GM19023 (cell line): ENCODE measurements at regions not wholly inside any gene's neighbourhood (a gene's known extent, or its start where the extent isn't known, plus 50 kb on each side); places are given as distances from the start of the nearest gene placed in this dataset.

Experiments
- ATAC-seq: cut with Tn5 transposase; IDR thresholded peaks from one replicate; pipeline ENCODE4 v1.9.1; 2021; ENCODE audit warnings: mild to moderate bottlenecking, moderate library complexity; ENCODE audit not compliant: unreplicated experiment

DNA sequence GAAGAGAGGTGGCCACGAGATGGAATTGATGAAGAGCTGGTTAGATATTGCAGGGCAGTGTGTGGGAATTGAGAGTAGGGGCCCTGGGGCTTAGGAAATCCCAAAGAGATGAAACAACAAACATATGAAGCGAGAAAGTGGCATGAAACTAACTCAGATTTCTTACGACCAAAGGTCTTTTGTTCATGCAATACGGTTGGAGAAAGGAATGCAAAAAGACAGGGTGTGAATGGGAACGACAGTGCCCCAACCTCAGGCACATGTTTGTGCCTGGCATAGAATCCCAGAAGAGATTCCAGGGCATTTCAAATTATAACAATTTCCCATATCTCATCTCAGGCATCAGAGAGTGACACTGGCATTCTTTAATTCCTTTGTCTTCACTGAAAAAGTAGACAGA lies 199.2 kb downstream of the ACTL7B start:
- no peak for ATAC-seq

DNA sequence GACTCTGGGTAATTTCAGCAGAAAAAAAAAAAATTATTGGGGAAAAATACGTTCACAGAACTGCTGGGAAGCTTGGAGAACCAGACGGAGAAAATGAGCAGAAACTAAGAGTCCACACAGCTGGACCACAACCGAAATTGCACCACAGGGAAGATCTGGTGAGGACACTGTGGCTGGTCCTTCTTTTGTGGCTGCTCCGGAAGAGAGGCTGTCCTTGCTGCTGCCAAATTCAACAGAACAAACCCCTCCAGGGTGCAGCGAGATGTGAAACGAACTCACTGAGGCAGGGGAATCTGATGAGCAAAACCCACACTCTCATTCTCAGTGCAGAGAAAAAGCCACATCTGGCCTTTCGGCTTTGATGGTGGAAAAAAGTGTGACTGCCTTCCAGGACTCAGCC lies 200.0 kb downstream of the ACTL7B start:
- no peak for ATAC-seq

DNA sequence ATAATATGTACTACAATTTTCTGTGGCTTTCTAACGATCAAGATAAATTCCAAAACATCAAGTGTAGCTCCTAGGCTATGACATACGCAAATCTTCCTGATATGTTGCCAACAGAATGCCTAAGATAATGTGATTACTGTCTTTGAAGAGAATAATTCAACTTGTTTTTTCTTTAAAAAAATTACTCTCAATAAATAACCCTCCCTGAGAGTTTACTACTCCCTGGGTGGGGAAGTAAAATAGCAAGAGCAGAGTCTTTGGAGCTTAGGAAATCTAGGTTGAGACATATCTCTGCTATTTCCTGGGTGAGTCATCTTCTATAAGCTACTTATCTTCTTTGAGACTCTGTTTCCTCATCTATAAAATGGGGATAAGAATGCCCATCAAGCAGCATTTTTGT lies 201.2 kb downstream of the ACTL7B start:
- ATAC-seq = no peak

DNA sequence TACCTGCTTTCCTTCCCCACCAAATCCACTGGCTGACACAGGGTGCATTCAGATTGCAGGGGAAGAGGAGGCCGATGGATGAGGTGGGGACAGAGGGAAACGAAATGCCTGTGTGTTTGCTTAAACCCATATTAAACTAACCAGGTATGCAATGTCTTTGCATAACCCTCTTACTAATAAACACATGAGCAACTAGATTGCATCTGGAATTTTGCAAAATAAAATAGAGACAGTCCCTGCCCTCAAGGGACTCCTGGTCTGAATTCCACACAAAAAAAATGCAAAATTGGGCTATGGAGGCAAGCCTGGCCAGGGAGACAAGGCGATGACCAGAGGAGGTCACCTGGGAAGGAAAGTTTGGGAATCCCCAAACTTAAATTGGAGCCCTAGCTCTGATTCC lies 202.9 kb downstream of the ACTL7B start:
- no peak for ATAC-seq

DNA sequence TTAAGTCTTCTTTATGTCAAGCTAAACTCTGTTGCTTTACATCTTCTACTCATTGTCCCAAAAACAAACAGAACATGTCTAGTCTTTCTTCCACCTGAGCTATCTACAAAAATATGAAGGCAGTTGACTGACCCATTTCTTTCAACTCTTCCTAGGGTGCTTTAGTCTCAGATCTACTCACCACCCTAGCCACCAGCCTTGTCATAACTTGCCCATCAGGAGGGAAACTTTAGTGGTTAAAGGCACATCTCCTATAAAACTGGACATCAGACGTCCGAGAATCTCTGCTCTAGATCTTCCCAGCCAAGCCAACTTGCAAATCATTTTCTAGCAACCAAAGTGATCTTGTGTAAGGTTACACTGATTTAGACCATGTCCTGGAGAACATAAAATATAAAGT lies 205.0 kb downstream of the ACTL7B start:
- ATAC-seq = no peak

DNA sequence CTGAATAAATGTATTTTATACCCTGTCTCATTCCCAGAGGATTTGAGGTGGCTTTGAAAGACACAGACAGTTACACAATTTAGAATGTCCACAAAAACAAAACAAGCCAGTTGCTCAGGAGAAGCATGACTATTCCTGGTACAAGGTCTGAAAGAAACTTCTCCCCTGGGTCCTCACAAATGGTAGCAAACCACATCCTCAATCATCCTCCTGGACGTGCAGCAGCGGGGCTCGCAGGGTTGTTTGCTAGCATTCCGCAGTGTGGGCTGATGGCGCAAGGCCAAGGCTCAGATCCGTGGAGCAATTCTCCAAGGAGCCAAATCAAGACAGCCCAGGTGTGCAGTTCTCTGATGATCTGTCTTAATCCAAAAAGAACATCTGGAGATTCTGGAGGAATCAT lies 210.3 kb downstream of the ACTL7B start:
- ATAC-seq = no peak

DNA sequence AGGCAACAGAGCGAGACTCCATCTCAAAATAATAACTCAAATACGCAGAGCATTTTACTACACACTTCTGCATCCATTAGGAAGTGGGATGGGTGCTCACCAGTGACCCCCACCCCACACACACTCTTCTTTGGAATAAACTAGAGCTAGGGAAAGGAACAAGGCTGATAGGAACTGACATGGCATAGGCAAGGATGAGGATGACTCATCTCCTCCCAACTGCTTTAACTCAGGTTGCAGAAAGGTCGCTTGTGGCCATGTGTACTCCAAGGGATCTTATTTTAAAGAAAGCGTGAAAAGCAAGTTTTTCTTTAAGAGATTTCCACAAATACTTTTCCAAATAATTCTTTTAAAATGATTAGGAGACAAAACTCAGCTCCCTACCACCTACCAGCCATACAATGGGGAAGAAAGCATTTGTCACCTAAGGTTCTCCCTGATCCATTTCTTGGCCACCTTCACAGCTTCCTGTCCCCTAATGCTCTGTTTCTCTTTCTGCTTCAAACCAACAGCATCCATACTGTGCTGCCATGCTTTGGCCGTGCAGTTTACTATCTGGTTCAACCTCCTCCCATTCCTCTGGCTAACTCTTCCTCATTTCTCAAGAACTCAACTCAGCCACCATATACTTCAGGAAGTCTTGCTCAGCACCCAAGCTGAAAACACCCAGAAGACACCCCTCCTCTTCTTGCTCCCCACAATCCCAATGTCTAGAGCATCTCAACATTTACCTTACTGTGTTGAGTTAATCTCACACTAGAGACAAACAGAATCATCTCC lies 211.9 kb downstream of the ACTL7B start:
- no peak for ATAC-seq

DNA sequence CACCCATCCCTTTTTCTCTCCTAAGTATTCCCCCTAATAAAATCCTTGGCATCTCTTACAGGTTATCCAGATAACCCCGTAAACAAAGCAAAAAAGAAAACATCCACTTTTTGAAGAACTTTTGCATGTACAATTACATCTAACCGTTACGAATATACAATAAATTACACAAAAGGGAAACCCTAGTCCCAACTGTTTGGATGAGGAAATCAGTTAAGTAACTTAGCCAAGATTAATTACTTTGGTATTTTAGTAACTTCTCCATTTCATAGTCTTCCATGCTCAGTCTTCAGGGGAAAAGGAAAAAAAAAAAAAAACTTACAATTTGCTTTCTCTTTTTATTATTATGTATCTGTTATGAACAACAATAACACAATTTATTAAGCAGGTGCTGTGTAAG lies 212.9 kb downstream of the ACTL7B start:
- ATAC-seq = no peak

DNA sequence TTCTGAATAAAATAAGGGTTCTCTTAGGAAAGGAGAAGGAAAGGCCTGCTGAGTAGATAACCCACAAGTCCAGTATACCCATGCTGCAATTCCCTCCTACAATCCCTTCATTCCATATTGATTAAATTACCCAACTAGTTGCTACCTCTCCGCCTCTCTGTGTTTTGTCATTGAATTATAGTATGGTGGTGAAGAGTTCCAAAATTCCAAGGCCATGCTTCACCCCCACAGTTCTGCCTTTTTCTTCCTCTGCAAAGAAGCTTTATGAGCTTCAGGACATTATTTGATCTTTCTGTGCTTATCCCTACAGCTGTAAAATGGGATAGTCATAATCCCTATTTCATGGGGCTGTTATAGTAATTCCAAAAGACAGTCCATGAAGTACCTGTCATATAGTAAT lies 215.6 kb downstream of the ACTL7B start:
- no peak for ATAC-seq

DNA sequence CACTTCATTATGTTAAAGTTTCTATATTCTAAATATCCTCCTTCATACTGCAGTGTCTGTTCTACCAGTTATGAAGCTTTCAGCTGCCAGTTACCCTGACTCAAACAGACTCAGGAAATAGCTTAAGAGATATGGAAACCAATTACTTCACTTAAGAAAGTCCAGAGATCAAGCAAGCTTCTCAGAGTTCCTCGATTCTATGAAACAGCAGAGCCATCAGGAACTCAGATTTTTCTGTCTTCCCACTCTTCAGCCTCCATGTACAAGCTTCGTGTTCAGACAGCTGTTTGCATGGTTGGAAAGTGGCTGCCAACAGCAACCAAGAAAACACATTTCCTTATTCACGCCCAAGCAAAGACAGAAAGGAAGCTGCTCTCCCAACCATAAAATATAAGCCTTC lies 216.1 kb downstream of the ACTL7B start:
- no peak for ATAC-seq

DNA sequence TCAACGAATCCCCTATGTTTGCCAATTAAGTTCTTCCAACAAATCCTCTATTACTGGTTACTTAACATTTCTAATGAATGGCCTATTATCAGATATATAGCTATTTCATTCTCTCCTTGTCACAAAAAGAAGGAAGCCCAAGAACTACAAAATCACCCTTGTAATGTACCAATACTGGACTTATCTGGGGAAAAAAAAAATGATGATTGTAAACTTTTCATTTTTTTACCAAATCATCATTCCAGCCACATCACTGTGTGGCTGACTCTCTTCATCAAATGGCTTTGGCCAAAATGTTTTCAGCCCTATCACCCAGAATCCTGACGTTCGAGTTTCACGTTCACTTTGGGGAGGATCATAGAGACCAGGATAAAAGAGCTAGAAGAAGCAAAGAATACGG lies 216.7 kb downstream of the ACTL7B start:
- no peak for ATAC-seq

DNA sequence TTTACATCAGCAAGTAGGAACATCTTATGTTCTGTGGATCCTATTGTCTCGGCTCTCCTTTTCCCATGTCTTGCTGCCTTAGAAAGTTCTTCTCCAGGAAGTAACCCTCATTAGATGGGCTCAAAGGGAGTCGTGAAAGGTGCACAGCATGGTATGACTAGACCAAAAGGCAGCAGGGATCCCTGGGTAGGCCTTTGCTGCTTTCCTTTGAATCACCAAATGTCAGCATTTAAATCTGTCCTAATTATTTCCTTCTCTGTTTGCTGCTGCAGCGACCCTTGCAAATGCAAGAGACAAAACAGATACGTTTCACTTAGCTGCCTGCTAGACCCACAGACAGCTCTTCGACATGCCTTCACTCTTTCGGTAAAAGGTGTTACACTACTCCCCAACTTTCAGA lies 218.4 kb downstream of the ACTL7B start:
- ATAC-seq = no peak

DNA sequence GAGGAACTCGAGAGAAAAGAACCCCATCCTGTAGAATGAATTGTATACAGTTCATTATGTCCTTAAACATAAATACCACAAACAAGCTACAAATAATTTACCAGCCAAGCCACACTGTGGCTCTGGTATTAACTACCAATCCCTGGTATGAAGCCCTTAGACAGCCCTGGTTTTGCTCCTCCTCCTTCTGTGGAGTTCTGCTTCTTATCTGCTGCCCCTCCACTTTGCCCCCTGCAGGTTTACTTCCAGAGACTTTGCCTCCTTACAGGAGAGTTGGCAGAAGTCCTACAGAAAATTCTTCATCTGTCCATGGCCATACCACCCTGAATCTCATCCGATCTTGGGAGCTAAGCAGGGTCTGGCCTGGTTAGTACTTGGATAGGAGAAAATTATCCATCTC lies 219.8 kb downstream of the ACTL7B start:
- no peak for ATAC-seq

DNA sequence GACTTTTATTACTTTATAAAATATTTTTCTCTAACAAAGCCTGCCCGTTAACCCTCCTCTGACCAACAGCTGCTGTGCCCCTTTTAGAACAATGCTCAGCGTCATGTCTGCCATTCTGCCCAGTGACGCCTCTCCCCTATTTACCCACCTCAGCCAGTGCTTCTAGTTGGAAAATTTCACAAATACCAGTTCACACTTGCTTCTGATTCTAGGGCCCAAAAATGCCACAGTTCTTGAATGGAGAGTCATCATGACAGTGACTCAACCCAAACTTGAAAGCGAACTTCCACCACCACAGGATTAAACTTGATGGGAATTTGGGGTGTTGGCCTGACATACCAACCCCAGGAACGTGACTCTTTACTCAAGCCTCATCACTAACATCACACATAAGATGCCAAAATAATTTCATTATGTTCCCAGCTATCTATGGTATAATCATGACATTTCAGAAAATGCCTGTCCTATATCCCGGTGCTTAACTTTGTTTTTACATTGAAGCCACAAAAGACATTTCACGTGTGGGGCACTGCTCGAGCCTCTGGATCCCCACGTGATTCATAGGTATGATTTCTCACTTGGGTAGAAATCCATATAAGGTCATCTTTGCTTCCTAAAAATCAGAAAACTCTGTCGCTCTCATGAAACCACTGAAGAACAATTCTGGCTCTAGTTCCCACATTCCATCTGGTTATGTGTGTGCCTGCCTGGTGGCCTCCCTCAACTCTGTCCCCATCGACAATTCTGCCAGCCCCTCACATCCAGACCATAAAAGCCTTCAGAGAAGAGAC lies 220.9 kb downstream of the ACTL7B start:
- ATAC-seq = no peak

DNA sequence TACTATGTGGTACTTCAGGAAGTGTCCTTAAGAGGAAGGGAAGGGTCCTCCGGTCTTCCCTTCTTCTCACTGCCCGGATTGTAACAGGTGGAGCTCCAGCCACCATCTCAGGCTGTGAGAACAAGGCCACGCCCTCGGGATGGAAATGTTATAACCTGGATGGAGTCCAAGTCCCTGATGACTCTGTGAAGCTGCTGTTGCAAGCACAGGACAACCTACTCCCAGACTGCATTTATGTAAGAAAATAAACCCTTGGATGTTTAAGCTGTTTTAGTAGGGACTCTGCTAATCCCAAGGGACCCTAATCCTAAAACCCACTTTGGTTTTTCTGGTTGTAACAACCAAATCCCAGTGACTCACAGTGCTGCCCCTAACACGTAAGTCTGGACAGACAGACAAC lies 221.6 kb downstream of the ACTL7B start:
- ATAC-seq = no peak

DNA sequence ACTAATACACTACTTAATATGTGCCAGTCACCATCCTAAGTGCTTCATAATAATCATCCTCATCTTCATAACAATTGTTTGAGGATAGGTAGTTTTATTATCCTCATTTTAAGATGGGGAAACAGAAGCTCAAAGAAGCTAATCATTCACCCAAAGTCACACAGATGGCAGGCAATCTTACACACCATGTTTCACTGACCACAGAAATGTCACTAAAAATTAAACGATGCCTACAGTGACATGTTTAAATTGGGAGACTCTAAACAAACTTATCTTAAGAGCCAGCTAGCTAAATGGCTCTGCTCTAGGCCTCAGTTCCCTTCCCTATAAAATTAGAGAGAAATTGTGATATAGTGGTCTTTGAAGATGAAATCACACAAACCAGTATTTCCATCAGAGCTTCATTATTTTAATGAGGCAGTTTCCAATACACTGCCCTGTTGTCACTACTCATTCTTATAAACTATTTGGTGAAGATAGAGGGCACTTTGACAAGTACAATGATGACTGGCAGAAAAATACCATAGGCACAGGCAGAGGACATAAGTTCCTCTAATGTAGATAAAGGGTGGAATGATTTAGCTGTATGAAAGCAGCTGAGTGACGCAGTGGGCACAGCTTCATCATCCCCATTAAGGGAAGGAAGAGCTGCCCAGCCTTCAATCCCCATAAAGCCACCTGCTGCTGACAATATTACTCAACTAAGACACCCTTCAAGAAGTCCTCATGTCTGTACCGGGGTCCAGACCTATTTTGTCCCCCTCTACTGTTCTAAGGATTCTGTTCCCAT lies 224.1 kb downstream of the ACTL7B start:
- ATAC-seq = no peak

DNA sequence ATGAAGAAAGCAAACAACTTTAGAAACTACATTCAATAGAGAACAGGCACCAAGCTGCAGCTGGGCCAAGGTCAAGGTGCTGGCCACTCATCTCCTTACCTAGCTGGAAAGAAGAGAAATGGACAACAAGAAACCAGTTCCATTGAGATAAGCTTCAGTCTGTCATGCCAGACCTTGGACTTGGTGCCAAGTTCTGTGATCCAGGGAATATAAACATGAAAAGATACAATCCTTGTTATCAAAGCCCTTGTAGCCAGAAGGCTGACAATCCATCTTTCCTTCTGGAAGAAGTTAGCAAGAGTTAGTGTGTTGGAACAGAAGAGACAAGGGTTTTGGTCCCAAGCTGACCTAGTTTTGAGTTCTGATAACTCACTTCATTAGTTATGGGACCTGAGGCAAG lies 227.5 kb downstream of the ACTL7B start:
- no peak for ATAC-seq

DNA sequence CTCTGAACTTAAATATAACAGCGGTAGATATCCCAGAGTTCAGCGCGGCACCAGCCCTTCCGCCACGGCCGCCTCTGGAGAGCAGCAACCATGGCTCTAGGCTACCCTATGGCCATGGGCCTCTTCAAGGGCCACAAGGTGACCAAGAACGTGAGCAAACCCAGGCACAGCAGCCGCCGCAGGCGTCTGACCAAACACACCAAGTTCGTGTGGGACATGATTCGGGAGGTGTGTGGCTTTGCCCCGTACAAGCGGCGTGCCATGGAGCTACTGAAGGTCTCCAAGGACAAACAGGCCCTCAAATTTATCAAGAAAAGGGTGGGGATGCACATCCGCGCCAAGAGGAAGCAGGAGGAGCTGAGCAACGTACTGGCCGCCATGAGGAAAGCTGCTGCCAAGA lies 229.0 kb downstream of the ACTL7B start:
- no peak for ATAC-seq

DNA sequence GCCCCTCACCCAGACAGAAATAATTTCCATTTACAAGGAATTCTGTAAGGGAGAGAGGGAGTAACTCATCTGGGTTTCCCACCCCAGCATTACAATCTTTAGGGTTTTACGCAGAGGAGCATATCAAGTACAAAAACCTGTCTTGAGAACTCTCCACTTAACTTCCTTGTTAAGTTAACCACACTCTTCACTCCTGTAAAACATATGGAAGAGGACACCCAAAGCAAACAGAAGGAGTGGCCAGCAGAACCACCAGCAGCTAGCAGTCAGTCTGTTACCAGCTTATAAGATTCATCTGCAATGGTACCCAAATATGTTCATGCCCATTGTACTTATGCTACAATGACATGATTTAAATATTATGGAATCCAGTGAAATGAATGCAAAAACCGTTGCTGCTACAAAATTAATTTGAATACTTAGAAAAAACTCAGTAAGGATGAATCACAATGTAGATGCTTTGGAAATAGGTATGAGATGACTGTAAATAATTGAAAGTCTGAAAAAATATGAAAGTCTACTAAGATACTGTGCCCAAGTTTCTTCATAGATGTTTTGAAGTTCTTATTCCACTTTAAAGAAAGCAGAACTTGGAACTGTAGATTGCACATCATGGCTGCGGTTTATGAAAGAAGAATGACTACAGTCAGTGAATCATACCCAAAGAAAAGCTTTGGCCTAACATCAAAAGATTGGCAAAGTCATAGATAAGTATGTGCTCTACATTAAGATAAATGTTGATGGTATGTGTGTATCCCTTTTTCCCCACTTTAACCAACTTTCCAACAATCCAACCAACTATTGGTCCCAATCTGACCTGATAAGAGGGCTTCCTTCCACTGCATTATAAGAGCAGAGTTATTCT lies 233.6 kb downstream of the ACTL7B start:
- no peak for ATAC-seq

DNA sequence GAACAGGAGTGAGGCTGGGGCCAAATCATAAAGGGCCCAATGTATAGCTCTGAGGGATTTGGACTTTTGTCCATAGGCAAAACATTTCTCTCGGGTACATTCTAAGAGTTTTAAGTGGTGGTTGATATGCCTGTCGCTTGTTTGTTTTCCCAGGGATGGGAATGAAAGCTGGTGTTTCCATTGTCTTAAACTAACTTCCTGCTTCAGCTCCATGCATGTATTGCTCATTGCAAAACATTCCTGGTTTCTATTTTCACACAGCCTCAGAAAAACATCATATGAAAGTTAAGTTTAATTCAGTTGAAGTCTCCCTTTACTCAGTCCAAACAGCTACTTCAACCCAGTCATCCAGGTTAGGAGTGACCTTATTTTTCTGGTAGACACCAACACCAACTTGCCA lies 235.0 kb downstream of the ACTL7B start:
- ATAC-seq = no peak
